ENCODE measurements at regions not wholly inside any gene's neighbourhood (a gene's known extent, or its start where the extent isn't known, plus 50 kb on each side); places are given as distances from the start of the nearest gene placed in this dataset.

- TF ChIP-seq POLR2A (IDR thresholded peaks at IDR 0.05) (no peak), CTCF (IDR thresholded peaks at IDR 0.05) (no peak)
Measured at GRCh38 chr4:136769717-136770116, 762.6 kb downstream of the PCDH18 start.

GRCh38 chr4:136768925-136769275 lies 763.4 kb downstream of the PCDH18 start:
- no peak for DNase-seq
- TF ChIP-seq POLR2A (IDR thresholded peaks at IDR 0.05) (no peak), CTCF (IDR thresholded peaks at IDR 0.05) (no peak)
- Histone ChIP-seq H3K9me3 (no peaks in the 10 kb centered on the region), H3K27me3 (no peaks in the 10 kb centered on the region), H3K4me3 (no peak overlapping the region), H3K4me1 (no peaks in the 10 kb centered on the region), H3K36me3 (no peaks in the 10 kb centered on the region), H3K27ac (no peak overlapping the region)
- intact Hi-C loops (cut with DNase I; ENCODE audit: low total_unique reads): no loop called here

More at GRCh38 chr4:136769717-136770116, 762.6 kb downstream of the PCDH18 start:
- Histone ChIP-seq H3K4me1 (no peaks in the 10 kb centered on the region), H3K27me3 (no peaks in the 10 kb centered on the region), H3K4me3 (no peak overlapping the region), H3K27ac (no peak overlapping the region), H3K9me3 (no peaks in the 10 kb centered on the region), H3K36me3 (no peaks in the 10 kb centered on the region)
- intact Hi-C loops (cut with DNase I; ENCODE audit: low total_unique reads): no loop called here
- DNase-seq: no peak

GRCh38 chr4:136768213-136768924 lies 763.9 kb downstream of the PCDH18 start:
- TF ChIP-seq POLR2A (IDR thresholded peaks at IDR 0.05): no peak
- TF ChIP-seq CTCF (IDR thresholded peaks at IDR 0.05): no peak
- no peak overlapping the region for H3K4me3 ChIP-seq
- no peak for DNase-seq
- no peaks in the 10 kb centered on the region for H3K36me3 ChIP-seq
- no peaks in the 10 kb centered on the region for H3K4me1 ChIP-seq
- no peaks in the 10 kb centered on the region for H3K9me3 ChIP-seq
- H3K27me3 ChIP-seq: no peaks in the 10 kb centered on the region
- H3K27ac ChIP-seq: no peak overlapping the region
- intact Hi-C loops (cut with DNase I; ENCODE audit: low total_unique reads): no loop called here

GRCh38 chr4:136763919-136764318 lies 768.4 kb downstream of the PCDH18 start:
- no peaks in the 10 kb centered on the region for H3K27me3 ChIP-seq
- TF ChIP-seq POLR2A (IDR thresholded peaks at IDR 0.05) (no peak), CTCF (IDR thresholded peaks at IDR 0.05) (no peak)
- intact Hi-C loops (cut with DNase I; ENCODE audit: low total_unique reads): no loop called here

GRCh38 chr4:136755531-136755916 lies 776.8 kb downstream of the PCDH18 start:
- no peaks in the 10 kb centered on the region for H3K4me1 ChIP-seq
- intact Hi-C loops (cut with DNase I; ENCODE audit: low total_unique reads): no loop called here
- no peaks in the 10 kb centered on the region for H3K9me3 ChIP-seq
- no peaks in the 10 kb centered on the region for H3K27me3 ChIP-seq
- no peaks in the 10 kb centered on the region for H3K36me3 ChIP-seq
- DNase-seq: no peak
- H3K4me3 ChIP-seq: no peak overlapping the region
- no peak for TF ChIP-seq POLR2A (IDR thresholded peaks at IDR 0.05)
- TF ChIP-seq CTCF (IDR thresholded peaks at IDR 0.05): no peak
- H3K27ac ChIP-seq: no peak overlapping the region

More at GRCh38 chr4:136763919-136764318, 768.4 kb downstream of the PCDH18 start:
- no peak for DNase-seq
- no peak overlapping the region for H3K4me3 ChIP-seq
- H3K36me3 ChIP-seq: no peaks in the 10 kb centered on the region
- H3K9me3 ChIP-seq: no peaks in the 10 kb centered on the region
- no peaks in the 10 kb centered on the region for H3K4me1 ChIP-seq
- H3K27ac ChIP-seq: no peak overlapping the region
